ENCODE measurements at regions not wholly inside any gene's neighbourhood (a gene's known extent, or its start where the extent isn't known, plus 50 kb on each side); places are given as distances from the start of the nearest gene placed in this dataset.

DNA sequence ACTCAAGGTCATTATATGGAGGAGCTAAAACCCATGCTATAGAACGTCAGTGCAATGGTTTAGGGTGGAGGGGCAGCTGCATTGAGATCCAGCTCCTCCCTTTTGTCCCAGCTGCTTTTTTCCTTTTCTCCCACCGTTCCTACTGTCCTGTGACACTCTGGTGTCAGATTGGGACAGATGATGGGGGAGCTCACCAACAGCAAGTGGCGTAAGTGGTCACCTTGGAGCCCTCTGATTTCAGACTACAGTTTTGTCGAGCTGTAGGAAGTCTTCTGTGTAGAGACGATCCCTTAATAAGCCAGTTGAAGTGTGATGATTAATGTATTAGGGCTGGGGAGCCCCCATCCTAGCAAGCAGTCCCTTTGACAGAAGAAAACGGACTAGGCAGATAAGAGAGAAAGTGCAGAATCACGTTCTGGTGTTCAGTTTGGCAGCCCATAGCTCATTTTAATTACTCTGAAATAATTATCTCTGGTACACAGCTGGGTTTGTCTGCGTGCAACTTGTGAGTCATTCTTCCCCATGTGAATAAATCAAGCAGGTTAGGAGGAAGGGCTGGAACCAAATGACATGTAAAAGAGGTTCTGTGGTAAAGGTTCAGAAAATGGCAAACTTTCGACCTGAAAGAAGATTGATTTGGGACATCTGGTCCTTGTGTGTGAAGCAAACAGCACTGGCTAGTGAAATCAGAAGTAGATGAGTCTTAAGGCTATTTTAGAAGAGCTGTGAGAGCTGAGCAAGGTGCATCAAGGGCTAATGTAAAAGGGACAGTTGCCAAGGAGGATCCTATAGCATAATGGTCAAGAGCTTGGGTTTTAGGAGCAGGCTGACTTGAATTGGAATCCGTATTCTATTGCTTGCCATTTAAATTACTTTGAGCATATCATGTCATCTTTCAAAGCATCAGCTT is 241.4 kb downstream of the EDEM1 start:
- DNase-seq (ENCODE audit: low read depth), result peak; percentile 10
- no peak overlapping the region for H3K4me3 ChIP-seq (ENCODE audit: low read length)
- TF ChIP-seq, protein P1, sequence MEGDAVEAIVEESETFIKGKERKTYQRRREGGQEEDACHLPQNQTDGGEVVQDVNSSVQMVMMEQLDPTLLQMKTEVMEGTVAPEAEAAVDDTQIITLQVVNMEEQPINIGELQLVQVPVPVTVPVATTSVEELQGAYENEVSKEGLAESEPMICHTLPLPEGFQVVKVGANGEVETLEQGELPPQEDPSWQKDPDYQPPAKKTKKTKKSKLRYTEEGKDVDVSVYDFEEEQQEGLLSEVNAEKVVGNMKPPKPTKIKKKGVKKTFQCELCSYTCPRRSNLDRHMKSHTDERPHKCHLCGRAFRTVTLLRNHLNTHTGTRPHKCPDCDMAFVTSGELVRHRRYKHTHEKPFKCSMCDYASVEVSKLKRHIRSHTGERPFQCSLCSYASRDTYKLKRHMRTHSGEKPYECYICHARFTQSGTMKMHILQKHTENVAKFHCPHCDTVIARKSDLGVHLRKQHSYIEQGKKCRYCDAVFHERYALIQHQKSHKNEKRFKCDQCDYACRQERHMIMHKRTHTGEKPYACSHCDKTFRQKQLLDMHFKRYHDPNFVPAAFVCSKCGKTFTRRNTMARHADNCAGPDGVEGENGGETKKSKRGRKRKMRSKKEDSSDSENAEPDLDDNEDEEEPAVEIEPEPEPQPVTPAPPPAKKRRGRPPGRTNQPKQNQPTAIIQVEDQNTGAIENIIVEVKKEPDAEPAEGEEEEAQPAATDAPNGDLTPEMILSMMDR (conservative IDR thresholded peaks at IDR 0.05; ENCODE audit: low read length), result no peak

DNA sequence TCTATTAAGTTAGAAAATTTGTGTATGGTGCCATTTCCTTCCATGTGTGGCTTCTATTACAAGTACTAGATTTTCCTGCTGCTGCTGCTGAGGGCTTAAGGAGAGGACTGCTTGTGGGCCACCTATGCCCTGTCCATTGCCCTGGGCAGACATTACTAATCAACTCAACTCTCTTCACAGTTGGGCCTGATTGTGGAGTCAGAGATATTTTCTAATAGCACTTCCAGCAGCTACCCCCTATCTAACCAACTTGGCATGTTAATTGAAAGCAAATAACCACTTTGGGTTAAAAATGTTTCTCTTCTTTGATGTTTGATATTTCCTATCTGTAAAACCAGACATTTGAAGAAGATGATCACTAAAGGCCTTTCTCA is 242.0 kb downstream of the EDEM1 start:
- TF ChIP-seq, protein P1 (conservative IDR thresholded peaks at IDR 0.05; ENCODE audit: low read length), result no peak
- no peak overlapping the region for H3K4me3 ChIP-seq (ENCODE audit: low read length)
- DNase-seq (ENCODE audit: low read depth), result no peak

GRCh38 chr3:5430701-5431100 is 243.2 kb downstream of the EDEM1 start:
- H3K4me3 ChIP-seq (ENCODE audit: low read length), result no peak overlapping the region
- TF ChIP-seq, protein P1 (conservative IDR thresholded peaks at IDR 0.05; ENCODE audit: low read length), result no peak
- DNase-seq (ENCODE audit: low read depth), result no peak

GRCh38 chr3:5431146-5431545 is 243.6 kb downstream of the EDEM1 start:
- H3K4me3 ChIP-seq (ENCODE audit: low read length), result no peak overlapping the region
- no peak for DNase-seq (ENCODE audit: low read depth)
- TF ChIP-seq, protein P1 (conservative IDR thresholded peaks at IDR 0.05; ENCODE audit: low read length), result no peak

DNA sequence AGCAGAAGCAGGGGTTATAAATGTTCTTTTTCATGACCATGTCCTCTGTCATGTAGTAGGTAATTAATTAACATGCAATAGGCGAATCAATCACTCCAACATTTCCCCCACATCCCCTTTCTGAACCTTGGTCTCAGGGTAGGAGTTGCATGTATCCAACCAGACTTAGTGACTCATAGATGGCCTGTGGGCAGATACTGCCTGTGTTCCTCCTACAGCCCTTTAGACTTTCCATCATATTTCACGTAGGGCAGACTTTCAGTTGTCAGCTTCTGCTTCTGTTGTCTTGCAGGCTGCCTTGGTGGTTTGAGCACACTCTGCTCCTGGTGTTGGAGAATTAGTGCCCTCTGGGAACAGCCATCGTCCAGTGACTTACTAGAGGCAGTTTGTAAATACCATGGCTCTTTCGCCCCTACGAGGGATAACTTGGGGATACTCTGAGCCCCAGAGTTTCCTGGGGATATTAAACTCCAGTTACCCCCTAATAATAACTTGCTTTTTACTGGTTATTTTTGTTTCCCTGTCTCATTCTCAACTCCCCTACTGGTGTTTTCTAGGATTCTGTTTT is 244.4 kb downstream of the EDEM1 start:
- H3K4me3 ChIP-seq (ENCODE audit: low read length), result no peak overlapping the region
- TF ChIP-seq, protein P1 (conservative IDR thresholded peaks at IDR 0.05; ENCODE audit: low read length), result no peak
- no peak for DNase-seq (ENCODE audit: low read depth)

DNA sequence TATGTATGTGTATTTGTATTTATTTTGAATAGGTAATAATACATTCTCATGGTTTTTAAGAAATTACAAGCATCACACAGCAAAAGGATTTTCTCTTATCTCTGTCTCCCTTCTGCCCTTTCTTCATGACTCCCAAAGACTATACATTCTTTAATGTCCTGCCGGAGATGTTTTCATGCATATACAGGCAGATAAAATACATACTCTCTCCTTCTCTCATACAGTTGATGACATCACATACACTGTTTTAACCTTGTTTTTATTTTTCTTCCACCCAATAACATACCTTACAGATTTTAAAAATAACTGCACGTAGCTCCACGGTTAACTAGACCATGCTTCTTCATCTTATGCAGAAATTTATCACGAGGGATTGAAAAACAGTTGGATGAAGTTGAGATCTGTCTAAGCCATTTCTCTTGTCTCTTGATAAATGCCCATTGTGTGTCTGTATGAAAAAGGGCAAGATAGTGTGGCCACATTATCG is 249.8 kb downstream of the EDEM1 start:
- TF ChIP-seq, protein P1 (conservative IDR thresholded peaks at IDR 0.05; ENCODE audit: low read length), result no peak
- no peak for DNase-seq (ENCODE audit: low read depth)
- H3K4me3 ChIP-seq (ENCODE audit: low read length), result no peak overlapping the region

Measured in AG10803 (cell line).